Right lobe of liver (tissue), 4 donors: ENCODE measurements at regions not wholly inside any gene's neighbourhood (a gene's known extent, or its start where the extent isn't known, plus 50 kb on each side); places are given as distances from the start of the nearest gene placed in this dataset.

Experiments
- CTCF ChIP-seq, 4 donors: fragments of 200-600 bp in 3 of 4; fragments of 450-650 bp in 1 of 4; IDR thresholded peaks; one replicate each; pipeline versions ENCODE4 v1.5.1 to v1.8.0; 2016 to 2022; ENCODE audit warnings: antibody characterized with exemption in 4 of 4, mild to moderate bottlenecking in 2 of 4
- POLR2A ChIP-seq: fragments of 450-650 bp; IDR thresholded peaks from one replicate; pipeline ENCODE4 v1.6.1; 2017; ENCODE audit warnings: antibody characterized with exemption, mild to moderate bottlenecking
- donor health status: DM: no; HTN: no; CAD: no.
- donor health status: DM: no; HTN: no; CAD: no.
- donor health status: DM: no; HTN: yes; CAD: no.

- no peak for TF ChIP-seq CTCF (IDR thresholded peaks at IDR 0.05)
- no peak for TF ChIP-seq POLR2A
Measured at GRCh38 chr1:198860371-198860770, 221.5 kb downstream of the PTPRC start.
